ENCODE measurements at regions not wholly inside any gene's neighbourhood (a gene's known extent, or its start where the extent isn't known, plus 50 kb on each side); places are given as distances from the start of the nearest gene placed in this dataset.

DNA sequence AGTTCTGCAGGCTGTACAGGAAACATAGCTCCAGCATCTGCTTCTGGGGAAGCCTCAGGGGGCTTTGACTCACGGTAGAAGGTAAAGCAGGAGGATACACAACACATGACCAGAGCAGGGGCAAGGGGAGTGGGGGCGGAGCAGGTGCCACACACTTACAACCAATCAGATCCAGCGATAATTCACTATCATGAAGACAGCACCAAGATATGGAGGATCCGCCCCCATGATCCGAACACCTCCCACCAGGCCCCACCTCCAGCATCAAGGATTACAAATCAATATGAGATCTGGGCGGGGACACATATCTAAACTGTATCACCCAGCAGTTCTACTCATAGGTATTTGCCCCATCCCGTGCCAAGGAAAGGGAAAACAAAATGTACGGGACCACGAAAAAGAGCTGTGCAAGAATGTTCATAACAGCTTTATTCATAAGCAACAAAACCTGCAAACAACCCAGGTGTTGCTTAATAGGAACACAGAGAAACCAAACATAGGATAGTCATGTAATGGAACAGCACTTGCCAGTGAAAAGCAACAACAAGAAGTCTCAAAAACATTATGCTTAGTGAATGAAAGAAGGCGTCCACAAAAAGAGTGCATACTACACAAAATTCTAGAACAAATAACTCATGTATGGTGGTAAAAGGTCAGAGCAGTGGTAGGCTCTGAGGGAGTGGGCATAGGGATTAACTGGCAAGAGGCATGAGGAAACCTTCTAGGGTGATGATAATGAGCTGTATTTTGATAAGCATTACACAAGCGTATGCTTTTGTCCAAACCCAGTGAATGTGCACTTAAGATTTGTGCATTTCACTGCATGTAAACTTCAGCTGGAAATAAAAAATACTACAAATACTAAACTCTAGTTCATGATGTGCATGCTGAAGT is 130.9 kb upstream of the FAM9B start:
- Histone ChIP-seq H4K20me1 (replicated peaks; ENCODE audit: insufficient read depth) (no peaks in the 10 kb centered on the region), H3K4me3 (no peak overlapping the region), H3K36me3 (ENCODE audit: insufficient read depth) (no peaks in the 10 kb centered on the region), H2AFZ (no peak overlapping the region), H3F3A (replicated peaks; ENCODE audit: low read depth) (no peaks in the 10 kb centered on the region), H3K79me2 (replicated peaks; ENCODE audit: insufficient read depth) (no peaks in the 10 kb centered on the region), H3K27me3 (ENCODE audit: insufficient read depth) (no peaks in the 10 kb centered on the region), H3K4me1 (ENCODE audit: insufficient read depth) (0 out of 2 replicates have a peak, but pooled peaks cover 3% of the 10 kb centered on the region), H3K4me2 (no peak overlapping the region), H3K9me2 (ENCODE audit: insufficient read depth) (no peaks in the 10 kb centered on the region), H3K27ac (ENCODE audit: low read depth) (no peak overlapping the region)
- DNase-seq (ENCODE audit: low spot score) (no peak), ATAC-seq (no peak)
- H3K9me3 Mint-ChIP-seq, result peaks cover 14% of the 10 kb centered on the region; the same call in 2 of the 3 replicates
- no peak for TF ChIP-seq EZH2phosphoT487 (IDR thresholded peaks at IDR 0.05; ENCODE audit: unreplicated experiment)
- TF ChIP-seq ZNF331 (CRISPR knock-in tag; IDR thresholded peaks at IDR 0.05; ENCODE audit: low read depth), result no peak
- no peak for TF ChIP-seq NANOG (IDR thresholded peaks at IDR 0.05; ENCODE audit: borderline replicate concordance)
- no peak for TF ChIP-seq CREB1 (CRISPR knock-in tag; IDR thresholded peaks at IDR 0.05; ENCODE audit: low read depth)
- no peak for TF ChIP-seq ZNF462 (CRISPR knock-in tag; IDR thresholded peaks at IDR 0.05)
- no peak for TF ChIP-seq ZNF114 (CRISPR knock-in tag; IDR thresholded peaks at IDR 0.05)
- TF ChIP-seq EZH2 (IDR thresholded peaks at IDR 0.05; ENCODE audit: low read depth, unreplicated experiment), result no peak
- TF ChIP-seq STAT1 (IDR thresholded peaks at IDR 0.05; ENCODE audit: unreplicated experiment), result no peak
- no peak for TF ChIP-seq JUNB (IDR thresholded peaks at IDR 0.05; ENCODE audit: unreplicated experiment)
- TF ChIP-seq, protein P1, sequence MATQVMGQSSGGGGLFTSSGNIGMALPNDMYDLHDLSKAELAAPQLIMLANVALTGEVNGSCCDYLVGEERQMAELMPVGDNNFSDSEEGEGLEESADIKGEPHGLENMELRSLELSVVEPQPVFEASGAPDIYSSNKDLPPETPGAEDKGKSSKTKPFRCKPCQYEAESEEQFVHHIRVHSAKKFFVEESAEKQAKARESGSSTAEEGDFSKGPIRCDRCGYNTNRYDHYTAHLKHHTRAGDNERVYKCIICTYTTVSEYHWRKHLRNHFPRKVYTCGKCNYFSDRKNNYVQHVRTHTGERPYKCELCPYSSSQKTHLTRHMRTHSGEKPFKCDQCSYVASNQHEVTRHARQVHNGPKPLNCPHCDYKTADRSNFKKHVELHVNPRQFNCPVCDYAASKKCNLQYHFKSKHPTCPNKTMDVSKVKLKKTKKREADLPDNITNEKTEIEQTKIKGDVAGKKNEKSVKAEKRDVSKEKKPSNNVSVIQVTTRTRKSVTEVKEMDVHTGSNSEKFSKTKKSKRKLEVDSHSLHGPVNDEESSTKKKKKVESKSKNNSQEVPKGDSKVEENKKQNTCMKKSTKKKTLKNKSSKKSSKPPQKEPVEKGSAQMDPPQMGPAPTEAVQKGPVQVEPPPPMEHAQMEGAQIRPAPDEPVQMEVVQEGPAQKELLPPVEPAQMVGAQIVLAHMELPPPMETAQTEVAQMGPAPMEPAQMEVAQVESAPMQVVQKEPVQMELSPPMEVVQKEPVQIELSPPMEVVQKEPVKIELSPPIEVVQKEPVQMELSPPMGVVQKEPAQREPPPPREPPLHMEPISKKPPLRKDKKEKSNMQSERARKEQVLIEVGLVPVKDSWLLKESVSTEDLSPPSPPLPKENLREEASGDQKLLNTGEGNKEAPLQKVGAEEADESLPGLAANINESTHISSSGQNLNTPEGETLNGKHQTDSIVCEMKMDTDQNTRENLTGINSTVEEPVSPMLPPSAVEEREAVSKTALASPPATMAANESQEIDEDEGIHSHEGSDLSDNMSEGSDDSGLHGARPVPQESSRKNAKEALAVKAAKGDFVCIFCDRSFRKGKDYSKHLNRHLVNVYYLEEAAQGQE (IDR thresholded peaks at IDR 0.05; ENCODE audit: unreplicated experiment), result no peak
- no peak for TF ChIP-seq POLR2AphosphoS5 (IDR thresholded peaks at IDR 0.05; ENCODE audit: low read depth)
- TF ChIP-seq ETS1 (IDR thresholded peaks at IDR 0.05), result no peak
- TF ChIP-seq CTCF (conservative IDR thresholded peaks at IDR 0.05; ENCODE audit: low read depth in 2 of 2), result no peak
- no peaks in the 10 kb centered on the region for H3K27me3 Mint-ChIP-seq (ENCODE audit: insufficient read depth, low read depth, poor library complexity)
- H3K4me1 Mint-ChIP-seq, result peaks cover 4% of the 10 kb centered on the region; the same call in 1 of the 3 replicates
- H3K4me3 Mint-ChIP-seq, result no peak overlapping the region
- H3K27ac Mint-ChIP-seq, result no peak overlapping the region
- H3K36me3 Mint-ChIP-seq (ENCODE audit: low read depth), result peaks cover 4% of the 10 kb centered on the region; the same call in 2 of the 3 replicates

Measured in GM23338 (cell line).